GM19025 (cell line): ENCODE measurements at regions not wholly inside any gene's neighbourhood (a gene's known extent, or its start where the extent isn't known, plus 50 kb on each side); places are given as distances from the start of the nearest gene placed in this dataset.

ENCODE experiments used
- ATAC-seq: cut with Tn5 transposase; IDR thresholded peaks from one replicate; pipeline ENCODE4 v1.9.1; 2021; ENCODE audit warnings: mild to moderate bottlenecking, low read depth, moderate library complexity; ENCODE audit not compliant: unreplicated experiment

GRCh38 chr3:31129241-31129640 lies 234.8 kb upstream of the GADL1 start:
- ATAC-seq = peak; percentile 52

GRCh38 chr3:31132132-31132769 lies 237.8 kb upstream of the GADL1 start:
- ATAC-seq = no peak

GRCh38 chr3:31133541-31133940 lies 239.1 kb upstream of the GADL1 start:
- no peak for ATAC-seq

DNA sequence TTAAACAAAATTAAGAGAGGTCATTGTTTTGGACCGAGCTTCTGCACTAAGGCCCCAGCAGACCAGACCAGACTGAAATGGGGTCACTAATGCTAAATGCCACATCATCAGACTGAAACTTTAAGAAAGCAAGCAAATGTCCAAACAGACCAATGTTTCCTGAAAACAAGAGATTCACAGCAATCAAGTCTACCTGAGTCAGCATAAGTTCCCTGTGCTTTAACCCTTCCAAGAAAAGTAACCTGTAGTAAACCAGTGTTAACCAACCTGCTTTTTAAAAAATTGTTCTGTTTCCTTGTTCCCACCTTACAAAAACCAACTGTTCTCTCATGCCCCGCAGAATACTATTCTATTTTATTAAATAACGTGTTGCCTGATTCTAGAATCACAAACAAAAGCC lies 241.1 kb upstream of the GADL1 start:
- no peak for ATAC-seq

DNA sequence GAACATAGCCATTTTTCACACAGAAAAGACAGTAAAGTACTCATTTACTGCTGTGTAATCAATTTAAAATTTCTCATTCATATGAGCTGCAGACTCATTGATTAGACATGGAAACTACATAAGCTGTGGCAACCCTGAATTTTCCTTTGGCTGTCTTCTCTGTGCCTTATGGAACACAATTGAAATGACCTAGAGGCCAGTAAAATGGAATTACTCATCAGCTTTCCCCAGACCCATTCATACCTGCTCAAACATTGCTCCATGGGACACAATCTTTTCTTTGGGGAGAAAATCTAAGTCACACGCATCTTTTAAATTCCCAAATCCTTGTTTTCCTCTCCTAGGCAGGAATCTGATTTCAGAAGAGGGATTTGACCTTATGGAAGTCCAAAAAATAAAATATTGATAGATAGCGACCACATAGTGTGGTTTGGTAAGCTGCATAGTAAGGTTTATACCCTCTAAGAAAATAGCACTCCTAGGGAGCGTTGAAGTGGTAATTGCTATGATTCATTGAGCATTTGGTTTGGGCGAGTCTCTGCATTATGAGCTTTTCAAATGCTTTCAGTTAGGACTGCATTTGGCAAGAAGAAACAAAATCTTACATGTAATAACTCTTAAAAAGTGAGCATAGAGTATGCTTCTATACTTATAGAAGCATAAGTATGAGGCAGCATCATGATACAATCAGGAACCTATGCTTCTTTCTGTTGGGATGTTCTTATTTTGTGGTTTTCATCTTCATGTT lies 243.4 kb upstream of the GADL1 start:
- ATAC-seq = no peak

- ATAC-seq = no peak
Observed at GRCh38 chr3:31140470-31140869, 246.0 kb upstream of the GADL1 start.

- no peak for ATAC-seq
Observed at GRCh38 chr3:31142139-31142538, 247.7 kb upstream of the GADL1 start.

DNA sequence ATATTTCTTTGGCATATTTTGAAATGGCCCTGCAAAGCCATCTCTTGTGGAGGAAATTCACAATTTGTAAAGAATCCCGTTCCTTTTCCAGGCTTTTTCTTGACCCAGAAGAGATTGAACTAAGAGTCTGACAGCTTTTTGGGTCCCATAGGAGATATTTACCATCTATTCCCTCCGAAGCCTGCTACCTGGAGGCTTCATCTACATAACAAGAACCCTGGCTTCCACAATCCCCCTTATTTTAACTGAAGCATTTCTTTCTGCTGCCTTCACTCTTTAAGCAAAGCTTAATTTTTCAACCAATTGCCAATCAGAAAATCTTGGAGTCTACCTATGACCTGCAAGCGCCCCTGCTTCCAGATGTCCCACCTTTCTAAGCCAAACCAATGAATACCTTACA lies 248.1 kb upstream of the GADL1 start:
- no peak for ATAC-seq

- no peak for ATAC-seq
Observed at GRCh38 chr3:31145062-31145461, 250.6 kb upstream of the GADL1 start.

DNA sequence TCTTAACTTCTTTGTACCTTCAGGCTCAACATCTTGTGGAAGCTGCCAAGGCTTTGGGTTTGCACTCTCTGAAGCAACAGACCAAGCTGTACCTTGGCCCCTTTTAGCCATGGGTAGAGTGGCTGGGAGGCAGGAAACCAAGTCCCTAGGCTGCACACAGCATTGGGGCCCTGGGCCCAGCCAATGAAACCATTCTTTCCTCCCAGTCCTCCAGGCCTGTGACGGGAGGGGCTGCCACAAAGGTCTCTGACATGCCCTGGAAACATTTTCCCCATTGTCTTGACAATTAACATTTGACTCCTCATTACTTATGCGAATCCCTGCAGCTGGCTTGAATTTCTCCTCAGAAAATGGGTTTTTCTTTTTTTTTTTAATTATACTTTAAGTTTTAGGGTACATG lies 253.1 kb upstream of the GADL1 start:
- no peak for ATAC-seq

- no peak for ATAC-seq
Observed at GRCh38 chr3:31157047-31157694, 262.7 kb upstream of the GADL1 start.

- no peak for ATAC-seq
Observed at GRCh38 chr3:31157893-31158620, 263.6 kb upstream of the GADL1 start.

GRCh38 chr3:31159331-31160039 lies 265.0 kb upstream of the GADL1 start:
- no peak for ATAC-seq

DNA sequence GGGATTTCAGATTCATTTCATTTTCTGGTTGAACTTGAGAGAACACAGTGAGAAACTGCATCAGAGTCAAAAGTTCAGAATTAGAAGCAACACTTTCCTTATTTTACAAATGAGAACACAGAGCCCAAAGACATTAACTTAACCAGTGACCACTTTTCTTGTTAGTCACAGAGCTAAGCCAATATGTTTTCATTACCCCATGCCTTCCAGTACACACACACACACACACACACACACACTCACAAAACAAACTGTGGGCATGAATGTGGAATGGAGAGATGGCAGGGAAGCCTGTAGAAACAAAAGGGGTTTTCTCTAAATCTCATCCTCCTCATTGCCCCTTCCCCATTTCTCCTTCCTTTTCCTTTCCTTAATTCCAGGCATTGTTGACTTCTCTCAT lies 267.4 kb upstream of the GADL1 start:
- no peak for ATAC-seq

GRCh38 chr3:31164381-31164780 lies 269.9 kb upstream of the GADL1 start:
- no peak for ATAC-seq

- no peak for ATAC-seq
Observed at GRCh38 chr3:31165399-31165860, 271.0 kb upstream of the GADL1 start.

DNA sequence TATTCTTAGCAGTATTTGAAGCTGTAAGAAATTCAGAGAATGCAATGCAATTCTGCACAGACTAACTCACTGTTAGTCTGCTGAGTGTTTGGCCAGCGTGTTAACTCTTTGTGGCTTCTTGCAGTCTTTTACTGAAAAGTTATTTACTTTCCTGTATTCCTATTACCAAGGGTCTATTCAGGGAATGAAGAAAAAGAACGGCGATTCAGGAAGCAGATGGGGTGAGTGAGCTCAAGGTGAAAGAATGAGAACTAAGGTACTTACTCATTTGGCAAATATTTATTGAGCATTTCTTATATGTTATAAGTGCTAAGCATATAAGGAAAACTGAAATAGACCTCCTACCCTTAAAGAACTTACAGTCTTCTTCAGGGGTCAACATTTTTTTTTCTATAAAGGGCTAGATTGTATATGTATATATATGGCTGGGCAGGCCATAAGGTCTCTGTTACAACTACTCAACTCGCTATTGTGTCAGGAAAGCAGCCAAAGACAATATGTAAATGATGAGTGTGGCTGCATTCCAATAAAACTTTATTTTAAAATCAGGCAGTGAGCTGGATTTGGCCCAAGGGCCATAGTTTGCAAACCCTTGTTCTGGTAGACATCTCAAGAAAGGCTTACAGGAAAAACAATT lies 271.9 kb upstream of the GADL1 start:
- no peak for ATAC-seq

DNA sequence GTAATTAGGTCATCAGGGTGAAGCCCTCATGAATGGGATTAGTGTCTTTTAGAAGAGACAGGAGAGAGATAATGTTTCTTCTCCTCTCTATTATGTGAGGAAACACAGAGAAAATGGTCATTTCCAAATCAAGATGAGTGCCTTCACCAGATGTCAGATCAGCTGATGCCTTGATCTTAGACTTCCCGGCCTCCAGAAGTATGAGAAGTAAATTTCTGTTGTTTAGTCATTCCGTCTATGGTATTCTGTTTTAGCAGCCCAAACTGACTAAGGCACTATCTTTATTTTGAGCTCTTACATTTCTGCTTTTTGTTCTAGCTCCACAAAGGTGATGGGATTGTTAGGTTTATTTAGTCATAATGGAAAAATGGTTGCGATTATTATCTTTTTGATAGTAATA lies 273.2 kb upstream of the GADL1 start:
- no peak for ATAC-seq

DNA sequence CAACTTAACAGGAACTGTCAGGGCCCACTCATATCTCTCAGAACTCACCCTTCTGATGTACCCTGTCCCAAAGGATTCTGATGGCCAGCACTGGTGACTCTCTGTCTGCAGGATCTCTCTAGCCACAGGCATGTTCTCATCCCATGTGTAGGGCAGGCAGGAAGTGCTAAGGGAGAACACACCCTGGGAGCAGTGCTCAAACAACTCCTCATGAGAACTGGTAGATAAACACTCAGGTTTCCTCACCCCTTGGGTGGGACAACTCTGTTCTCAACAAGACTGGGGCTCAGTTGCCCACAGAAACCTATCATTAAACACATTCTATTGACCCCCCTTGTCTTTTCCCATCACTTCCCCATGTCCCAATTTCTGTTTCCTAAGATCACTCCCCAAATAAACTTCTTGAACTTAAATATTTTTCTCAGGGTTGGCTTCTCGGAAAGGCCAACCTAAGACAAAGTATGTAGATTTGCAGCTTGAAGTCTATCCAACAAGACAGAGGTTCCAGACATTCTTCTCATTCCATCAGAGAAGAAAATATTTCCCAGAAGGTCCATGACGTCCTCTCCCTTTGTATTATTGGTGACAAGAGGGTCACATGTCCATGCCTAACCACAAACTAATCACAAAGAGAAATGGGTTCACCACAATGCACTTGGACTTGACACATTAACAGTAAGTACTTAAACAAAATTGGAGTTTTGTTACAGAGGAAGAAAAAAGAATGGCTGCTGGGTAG lies 276.6 kb upstream of the GADL1 start:
- no peak for ATAC-seq
